OCI-LY1 (cell line): ENCODE measurements at regions not wholly inside any gene's neighbourhood (a gene's known extent, or its start where the extent isn't known, plus 50 kb on each side); places are given as distances from the start of the nearest gene placed in this dataset.

Source experiments
- H2AFZ ChIP-seq: fragments of 200-600 bp; sonication (generic), shearing (Covaris generic); 2 replicates; pipeline ENCODE4 v1.6.0; 2014; ENCODE audit warnings: antibody characterized with exemption, mild to moderate bottlenecking, low read length
- H3F3A ChIP-seq: fragments of 200-600 bp; sonication (generic), shearing (Covaris generic); 2 replicates; pipeline ENCODE4 v1.6.0; 2014; ENCODE audit warnings: mild to moderate bottlenecking, antibody characterized with exemption, low read length, moderate library complexity; ENCODE audit not compliant: insufficient read depth
- H3K27ac ChIP-seq: fragments of 200-600 bp; sonication (generic); 2 replicates; pipeline ENCODE4 v1.5.1; 2014; ENCODE audit warnings: low read length, mixed run types, mild to moderate bottlenecking, low read depth; ENCODE audit not compliant: poor library complexity, severe bottlenecking
- H3K27me3 ChIP-seq: fragments of 200-600 bp; sonication (generic); 2 replicates; pipeline ENCODE4 v1.6.0; 2014; ENCODE audit warnings: antibody characterized with exemption, mild to moderate bottlenecking, low read length, moderate library complexity; ENCODE audit not compliant: insufficient read depth
- H3K36me3 ChIP-seq: fragments of 200-600 bp; sonication (generic); 2 replicates; pipeline ENCODE4 v1.6.1; 2014; ENCODE audit warnings: mild to moderate bottlenecking, antibody characterized with exemption, low read length, moderate library complexity, mixed read lengths; ENCODE audit not compliant: insufficient read depth
- H3K4me1 ChIP-seq: fragments of 200-600 bp; sonication (generic); 2 replicates; pipeline ENCODE4 v1.5.1; 2014; ENCODE audit warnings: mild to moderate bottlenecking, low read length, moderate library complexity; ENCODE audit not compliant: insufficient read depth, severe bottlenecking
- H3K4me2 ChIP-seq: fragments of 200-600 bp; sonication (generic), shearing (Covaris generic); 2 replicates; pipeline ENCODE4 v1.6.1; 2014; ENCODE audit warnings: low read length
- H3K4me3 ChIP-seq: fragments of 200-600 bp; sonication (generic); 2 replicates; pipeline ENCODE4 v1.5.1; 2014; ENCODE audit warnings: low read length, low read depth, mild to moderate bottlenecking, mixed read lengths; ENCODE audit not compliant: poor library complexity, severe bottlenecking
- H3K79me2 ChIP-seq: fragments of 200-600 bp; shearing (Covaris generic); 2 replicates; pipeline ENCODE4 v1.6.1; 2016; ENCODE audit warnings: mixed run types, low read length, mixed read lengths; ENCODE audit not compliant: insufficient read depth
- H3K9ac ChIP-seq: fragments of 200-600 bp; sonication (generic), shearing (Covaris generic); 2 replicates; pipeline ENCODE4 v1.6.1; 2014; ENCODE audit warnings: mild to moderate bottlenecking, low read length, mixed read lengths
- H3K9me2 ChIP-seq: fragments of 200-600 bp; sonication (generic), shearing (Covaris generic); 2 replicates; pipeline ENCODE4 v1.6.1; 2014; ENCODE audit warnings: low read depth, mild to moderate bottlenecking, low read length, mixed read lengths
- H3K9me3 ChIP-seq: fragments of 200-600 bp; shearing (Covaris generic); 2 replicates; pipeline ENCODE4 v1.6.1; 2014; ENCODE audit warnings: low read length, mixed read lengths
- H4K20me1 ChIP-seq: fragments of 200-600 bp; sonication (generic), shearing (Covaris generic); 2 replicates; pipeline ENCODE4 v1.6.0; 2016; ENCODE audit warnings: mild to moderate bottlenecking, low read length; ENCODE audit not compliant: insufficient read depth
- CTCF ChIP-seq: fragments of 200-600 bp; sonication (generic), shearing (Covaris generic); IDR thresholded peaks from 2 replicates; pipeline ENCODE4 v1.5.1; 2017; ENCODE audit warnings: mild to moderate bottlenecking, antibody characterized with exemption, low read length, moderate library complexity, mixed read lengths
- EZH2 ChIP-seq: fragments of 200-600 bp; sonication (generic), shearing (Covaris generic); IDR thresholded peaks from 2 replicates; pipeline ENCODE4 v1.8.0; 2017; ENCODE audit warnings: borderline replicate concordance, mixed run types, mild to moderate bottlenecking, antibody characterized with exemption, low read length, moderate library complexity, mixed read lengths

- H3K4me2 ChIP-seq, result no peak overlapping the region
- no peaks in the 10 kb centered on the region for H3K9me2 ChIP-seq
- no peaks in the 10 kb centered on the region for H3K9me3 ChIP-seq
- H3K4me3 ChIP-seq, result no peak overlapping the region
- H4K20me1 ChIP-seq, result no peaks in the 10 kb centered on the region
- TF ChIP-seq EZH2, result no peak
- TF ChIP-seq CTCF, result peak; percentile 53
- H3K27ac ChIP-seq, result no peak overlapping the region
- H3K9ac ChIP-seq, result no peak overlapping the region
- no peak overlapping the region for H2AFZ ChIP-seq
- no peaks in the 10 kb centered on the region for H3K36me3 ChIP-seq
- peaks cover 3% of the 10 kb centered on the region; the same call in 1 of the 2 replicates for H3F3A ChIP-seq
- H3K4me1 ChIP-seq, result no peaks in the 10 kb centered on the region
- H3K27me3 ChIP-seq, result no peaks in the 10 kb centered on the region
- no peaks in the 10 kb centered on the region for H3K79me2 ChIP-seq
Measured at GRCh38 chr3:104564045-104564643, 802.6 kb upstream of the ALCAM start.

- Histone ChIP-seq H3K4me2 (no peak overlapping the region), H3K4me3 (no peak overlapping the region), H3K79me2 (no peaks in the 10 kb centered on the region), H3F3A (peaks cover 3% of the 10 kb centered on the region; the same call in 1 of the 2 replicates), H3K9me3 (no peaks in the 10 kb centered on the region), H3K4me1 (no peaks in the 10 kb centered on the region), H3K9ac (no peak overlapping the region), H2AFZ (no peak overlapping the region), H3K9me2 (no peaks in the 10 kb centered on the region), H3K27me3 (no peaks in the 10 kb centered on the region), H4K20me1 (no peaks in the 10 kb centered on the region), H3K36me3 (no peaks in the 10 kb centered on the region), H3K27ac (no peak overlapping the region)
- TF ChIP-seq EZH2 (no peak), CTCF (no peak)
Measured at GRCh38 chr3:104566054-104566453, 800.7 kb upstream of the ALCAM start.

- Histone ChIP-seq H3K27ac (no peak overlapping the region), H3K4me2 (no peak overlapping the region), H2AFZ (no peak overlapping the region), H3K9ac (no peak overlapping the region), H3K4me3 (no peak overlapping the region), H3K4me1 (no peaks in the 10 kb centered on the region), H3K9me2 (no peaks in the 10 kb centered on the region), H4K20me1 (no peaks in the 10 kb centered on the region), H3F3A (no peaks in the 10 kb centered on the region), H3K79me2 (no peaks in the 10 kb centered on the region), H3K27me3 (no peaks in the 10 kb centered on the region), H3K9me3 (peaks cover 17% of the 10 kb centered on the region), H3K36me3 (no peaks in the 10 kb centered on the region)
- TF ChIP-seq EZH2, result no peak
- no peak for TF ChIP-seq CTCF
Measured at GRCh38 chr3:104575634-104576033, 791.1 kb upstream of the ALCAM start.
